ENCODE measurements at regions not wholly inside any gene's neighbourhood (a gene's known extent, or its start where the extent isn't known, plus 50 kb on each side); places are given as distances from the start of the nearest gene placed in this dataset.

DNA sequence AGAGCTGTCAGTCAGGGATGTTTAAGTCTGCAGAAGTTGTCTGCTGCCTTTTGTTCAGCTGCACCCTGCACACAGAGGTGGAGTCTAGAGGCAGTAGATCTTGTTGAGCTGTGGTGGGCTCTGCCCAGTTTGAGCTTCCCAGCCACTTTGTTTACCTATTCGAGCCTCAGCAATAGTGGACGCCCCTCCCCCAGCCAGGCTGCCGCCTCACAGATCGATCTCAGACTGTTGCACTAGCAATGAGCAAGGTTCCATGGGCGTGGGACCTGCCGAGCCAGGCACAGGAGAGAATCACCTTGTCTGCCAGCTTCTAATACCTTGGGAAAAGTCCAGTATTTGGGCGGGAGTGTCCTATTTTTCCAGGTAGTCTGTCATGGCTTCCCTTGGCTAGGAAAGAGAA is 225.1 kb upstream of the RASA1 start:
- TF ChIP-seq CTCF (IDR thresholded peaks at IDR 0.05; ENCODE audit: low read length) (no peak), EZH2 (IDR thresholded peaks at IDR 0.05; ENCODE audit: borderline replicate concordance, low read length) (no peak)
